ENCODE measurements at regions not wholly inside any gene's neighbourhood (a gene's known extent, or its start where the extent isn't known, plus 50 kb on each side); places are given as distances from the start of the nearest gene placed in this dataset.
"Not testable (repeated sequence)": the region's sequence is repeated elsewhere in the genome, so short reads cannot be mapped to it uniquely, and the experiment has no call there.

GRCh38 chr1:198404632-198405031 is 135.8 kb downstream of the ATP6V1G3 start:
- not testable (repeated sequence) for TF ChIP-seq EZH2 (IDR thresholded peaks at IDR 0.05; ENCODE audit: insufficient read depth, poor library complexity, severe bottlenecking); EZH2phosphoT487 (IDR thresholded peaks at IDR 0.05; ENCODE audit: insufficient read depth, low read depth)
